Large intestine (tissue), 3 donors: ENCODE measurements at regions not wholly inside any gene's neighbourhood (a gene's known extent, or its start where the extent isn't known, plus 50 kb on each side); places are given as distances from the start of the nearest gene placed in this dataset.

Experiments
- DNase-seq, 2 donors: peaks; one replicate each; pipeline versions ENCODE4 v3.0.0 to v3.0.0-alpha.2; 2013
- H3K27ac ChIP-seq: one replicate; pipeline ENCODE4 v1.5.1; 2013; ENCODE audit warnings: low read length
- H3K27me3 ChIP-seq: 2 replicates; pipeline ENCODE4 v1.6.1; 2013; ENCODE audit warnings: low read length; ENCODE audit not compliant: control insufficient read depth, insufficient read depth
- H3K36me3 ChIP-seq: 2 replicates; pipeline ENCODE4 v1.6.1; 2013; ENCODE audit warnings: low read length; ENCODE audit not compliant: control insufficient read depth, insufficient read depth
- H3K4me1 ChIP-seq: one replicate; pipeline ENCODE4 v1.6.1; 2013; ENCODE audit warnings: low read length; ENCODE audit not compliant: control insufficient read depth, insufficient read depth
- H3K4me3 ChIP-seq: one replicate; pipeline ENCODE4 v1.5.1; 2013; ENCODE audit warnings: low read length
- H3K9me3 ChIP-seq: one replicate; pipeline ENCODE4 v1.6.1; 2013; ENCODE audit warnings: mild to moderate bottlenecking, low read depth, low read length, moderate library complexity; ENCODE audit not compliant: control insufficient read depth
- WGBS: methylation state at CpG from one replicate; pipeline ENCODE4 v1.1.5; 2013; ENCODE audit warnings: low lambda C conversion rate; ENCODE audit not compliant: insufficient coverage; 5-methylcytosine and 5-hydroxymethylcytosine counted together

DNA sequence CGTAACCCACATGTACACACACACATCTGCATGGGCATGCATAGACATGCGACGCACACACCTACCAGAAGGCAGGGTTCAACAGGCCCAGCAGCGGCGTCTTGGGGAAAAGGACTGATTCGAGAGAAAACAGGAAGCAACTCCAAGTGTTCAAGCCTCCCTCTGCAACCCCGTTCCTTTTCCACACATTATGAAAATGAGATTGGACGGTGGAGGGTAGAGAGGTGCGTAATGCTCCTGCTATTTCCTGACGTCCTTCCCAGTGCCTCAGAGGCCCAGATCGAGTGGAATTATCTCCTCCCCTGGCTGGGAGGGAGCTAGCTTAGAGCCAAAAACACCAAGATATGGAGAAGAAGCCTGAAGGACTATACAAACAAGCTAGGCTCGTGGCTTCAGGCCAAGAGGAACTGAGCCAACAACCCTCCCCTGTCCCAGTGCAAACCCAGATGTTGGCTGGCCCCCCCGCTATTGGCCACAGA lies 289.2 kb downstream of the MN1 start:
- Histone ChIP-seq H3K9me3 (no peaks in the 10 kb centered on the region), H3K27ac (peak overlapping the region; percentile 39), H3K4me3 (no peak overlapping the region), H3K4me1 (peaks cover 2% of the 10 kb centered on the region), H3K36me3 (no peaks in the 10 kb centered on the region), H3K27me3 (peaks cover 4% of the 10 kb centered on the region)
- DNase-seq: peak; percentile 39 to 64
- whole genome bisulfite sequencing: no CpG with 5 or more reads among the region's 13 CpGs

DNA sequence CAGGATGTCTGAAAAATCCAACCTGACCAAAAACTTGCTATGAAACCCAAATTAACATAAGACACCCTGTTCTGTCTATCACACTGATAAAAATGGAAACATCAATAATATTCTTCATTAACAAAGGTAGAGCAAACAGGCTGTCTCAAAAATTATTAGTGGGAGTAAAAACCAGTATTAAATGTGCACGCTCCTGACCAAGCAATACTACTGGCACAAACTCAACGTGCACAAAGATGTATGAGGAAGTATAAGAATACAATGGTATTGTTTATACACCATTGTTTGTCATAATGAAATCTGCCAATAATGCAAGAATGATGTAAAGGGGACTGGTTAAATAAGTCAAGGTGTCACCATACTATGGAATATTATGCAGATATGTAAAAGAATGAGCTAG lies 288.5 kb downstream of the MN1 start:
- Histone ChIP-seq H3K9me3 (no peaks in the 10 kb centered on the region), H3K27me3 (peaks cover 4% of the 10 kb centered on the region), H3K27ac (no peak overlapping the region), H3K4me3 (no peak overlapping the region), H3K4me1 (peaks cover 2% of the 10 kb centered on the region), H3K36me3 (no peaks in the 10 kb centered on the region)
- DNase-seq: no peak
- WGBS: 50% methylated on average over 2 of the region's 2 CpGs

DNA sequence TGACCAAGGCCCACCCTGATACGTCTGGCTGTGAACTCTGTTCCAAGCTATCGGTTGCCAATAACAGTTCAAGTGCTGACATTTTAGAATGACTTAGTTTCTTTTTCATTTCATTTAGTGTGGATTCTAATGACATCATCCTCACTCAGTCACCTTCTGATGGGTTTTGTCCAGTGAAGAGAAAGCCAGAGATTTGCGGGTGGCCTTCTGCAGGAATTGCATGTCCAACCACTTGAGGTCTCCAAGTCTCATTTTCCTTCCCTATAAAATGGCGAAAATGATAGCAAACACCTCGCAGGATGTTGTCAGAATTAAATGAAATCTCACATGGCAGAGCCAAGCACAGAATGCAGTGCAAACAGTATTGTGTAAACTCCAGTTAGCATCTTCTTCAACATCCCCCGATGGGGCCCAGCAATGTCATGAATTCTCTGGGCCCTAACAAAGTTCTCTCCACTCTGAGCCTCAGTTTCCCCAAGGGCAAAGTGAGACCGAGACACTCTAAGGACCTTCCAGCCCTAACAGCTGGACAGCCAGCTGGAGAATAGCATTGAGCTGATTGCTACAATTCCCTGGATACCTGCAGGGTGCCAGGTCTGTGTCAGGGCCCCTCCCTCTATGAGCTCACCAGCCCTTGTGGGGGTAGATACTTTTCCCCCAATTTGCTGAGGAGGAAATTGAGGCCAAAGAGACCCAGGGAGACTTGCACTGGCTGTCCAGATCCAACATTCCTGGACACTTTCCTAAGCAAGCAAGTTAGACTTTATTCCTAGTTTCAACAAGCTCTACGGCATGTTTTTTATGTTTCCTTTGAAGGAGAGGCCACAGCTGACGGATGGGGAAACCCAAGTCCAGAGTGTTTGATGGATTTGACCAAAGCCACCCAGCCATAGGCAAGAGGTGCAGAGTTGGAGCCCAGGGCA lies 286.7 kb downstream of the MN1 start:
- peaks cover 2% of the 10 kb centered on the region for H3K4me1 ChIP-seq
- no peak overlapping the region for H3K4me3 ChIP-seq
- H3K36me3 ChIP-seq: no peaks in the 10 kb centered on the region
- no peaks in the 10 kb centered on the region for H3K27me3 ChIP-seq
- DNase-seq: peak in 1 of 2 donors; percentile 28
- no peaks in the 10 kb centered on the region for H3K9me3 ChIP-seq
- 80% methylated on average over 1 of the region's 9 CpGs for WGBS
- H3K27ac ChIP-seq: no peak overlapping the region

DNA sequence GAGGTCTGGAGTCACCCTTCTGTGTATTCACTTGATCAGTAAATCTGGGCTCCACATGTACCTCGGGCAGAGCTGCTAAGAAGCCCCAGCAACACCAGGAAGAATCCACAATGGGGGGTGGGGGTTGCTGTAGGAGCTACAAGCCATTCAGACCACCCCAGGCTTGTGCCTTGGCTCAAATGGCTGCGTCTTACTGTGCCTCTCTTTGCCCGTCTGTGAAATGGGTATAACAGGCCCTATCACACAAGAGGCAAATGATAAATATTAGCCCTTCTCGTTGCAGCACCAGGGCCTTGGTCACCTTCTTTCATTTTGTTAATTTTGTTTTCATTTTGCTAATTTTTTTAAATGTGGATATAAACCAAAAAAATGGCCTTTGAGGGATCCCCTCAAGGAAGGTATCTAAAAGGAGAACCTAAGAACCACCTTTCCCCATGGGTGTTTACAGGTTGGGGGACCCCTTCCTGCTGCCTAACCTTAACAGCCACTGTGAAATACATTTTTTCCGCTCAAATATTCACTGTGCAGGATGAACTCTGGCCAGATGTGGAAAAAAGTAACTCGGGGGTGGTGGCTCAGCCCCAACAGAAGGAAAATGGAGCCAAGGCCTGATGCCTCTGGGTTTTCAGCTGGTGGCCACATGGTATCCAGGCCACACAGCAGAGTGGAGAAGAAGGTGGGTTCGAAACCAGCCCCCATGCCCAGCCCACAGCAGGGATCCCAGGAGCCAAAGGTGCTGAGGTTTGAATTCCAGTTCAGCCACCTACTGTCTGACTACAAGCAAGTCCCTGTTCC lies 284.0 kb downstream of the MN1 start:
- no CpG with 5 or more reads among the region's 7 CpGs for WGBS

DNA sequence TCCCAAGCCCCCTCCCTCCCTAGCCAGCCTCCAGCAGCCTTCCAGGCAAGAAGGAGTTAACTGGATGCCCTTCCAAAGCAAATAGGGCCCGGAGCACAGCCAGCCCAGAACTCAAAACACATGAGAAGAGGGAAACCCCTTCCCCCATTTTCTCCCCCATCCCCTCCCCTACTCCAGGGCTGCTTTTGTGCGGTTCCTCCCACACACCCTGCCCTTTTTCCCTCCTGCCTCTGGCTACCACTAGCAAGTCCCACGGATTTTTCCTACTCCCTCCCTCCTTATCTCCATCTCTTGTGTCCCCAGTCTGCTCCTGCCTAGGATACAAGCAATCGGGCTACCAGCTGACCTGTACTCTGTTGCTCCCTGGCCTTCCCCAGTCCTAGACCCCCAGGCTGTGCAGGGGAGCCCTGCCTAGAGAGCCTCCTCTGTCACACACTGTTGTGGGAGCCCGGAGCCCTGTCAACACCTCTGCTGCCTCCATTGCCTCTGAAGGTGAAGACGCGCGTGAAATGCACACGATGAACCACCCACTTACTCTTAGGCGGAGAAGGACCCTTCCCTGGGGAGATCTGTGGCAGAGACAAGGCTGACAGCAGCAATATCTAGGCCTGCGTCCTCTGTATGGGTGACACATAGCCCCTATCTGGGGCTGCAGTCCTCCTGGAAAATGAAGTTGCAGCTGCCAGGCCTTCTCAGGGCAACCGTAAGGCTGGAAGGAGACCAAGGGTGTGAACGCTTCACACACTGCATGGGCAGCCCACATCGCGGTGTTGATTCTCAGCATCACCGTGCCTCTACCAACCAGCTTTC lies 282.8 kb downstream of the MN1 start:
- H3K4me3 ChIP-seq: no peak overlapping the region
- DNase-seq: no peak
- H3K27ac ChIP-seq: no peak overlapping the region
- WGBS: 33% methylated on average over 1 of the region's 16 CpGs
- no peaks in the 10 kb centered on the region for H3K27me3 ChIP-seq
- no peaks in the 10 kb centered on the region for H3K36me3 ChIP-seq
- H3K9me3 ChIP-seq: no peaks in the 10 kb centered on the region
- no peaks in the 10 kb centered on the region for H3K4me1 ChIP-seq

More for the DNA sequence above, 284.0 kb downstream of the MN1 start:
- H3K36me3 ChIP-seq: no peaks in the 10 kb centered on the region
- no peaks in the 10 kb centered on the region for H3K27me3 ChIP-seq
- DNase-seq: no peak
- no peak overlapping the region for H3K27ac ChIP-seq
- no peaks in the 10 kb centered on the region for H3K4me1 ChIP-seq
- H3K9me3 ChIP-seq: no peaks in the 10 kb centered on the region
- no peak overlapping the region for H3K4me3 ChIP-seq

DNA sequence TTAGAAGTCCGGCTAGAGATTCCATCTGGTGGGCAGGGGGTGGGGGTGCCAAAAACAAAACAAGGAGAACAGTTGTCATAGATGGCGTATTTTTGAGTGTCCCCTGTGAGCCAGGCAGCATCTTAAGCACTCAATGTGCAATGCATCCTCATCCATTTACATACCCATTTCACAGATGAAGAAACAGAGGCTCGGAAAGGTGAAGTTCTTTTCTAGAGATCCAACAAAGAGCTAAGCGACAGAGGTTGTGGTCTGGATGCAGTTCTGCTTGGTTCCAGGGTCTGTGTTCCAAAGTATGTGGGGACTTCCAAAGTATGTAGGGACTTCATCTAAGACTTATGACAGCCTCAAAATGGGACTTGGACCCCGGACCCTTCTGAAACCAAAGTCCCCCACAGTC lies 277.8 kb downstream of the MN1 start:
- Histone ChIP-seq H3K4me3 (no peak overlapping the region), H3K36me3 (no peaks in the 10 kb centered on the region), H3K27me3 (no peaks in the 10 kb centered on the region), H3K27ac (no peak overlapping the region), H3K4me1 (no peaks in the 10 kb centered on the region), H3K9me3 (no peaks in the 10 kb centered on the region)
- DNase-seq: no peak
- no CpG with 5 or more reads among the region's 5 CpGs for whole genome bisulfite sequencing

DNA sequence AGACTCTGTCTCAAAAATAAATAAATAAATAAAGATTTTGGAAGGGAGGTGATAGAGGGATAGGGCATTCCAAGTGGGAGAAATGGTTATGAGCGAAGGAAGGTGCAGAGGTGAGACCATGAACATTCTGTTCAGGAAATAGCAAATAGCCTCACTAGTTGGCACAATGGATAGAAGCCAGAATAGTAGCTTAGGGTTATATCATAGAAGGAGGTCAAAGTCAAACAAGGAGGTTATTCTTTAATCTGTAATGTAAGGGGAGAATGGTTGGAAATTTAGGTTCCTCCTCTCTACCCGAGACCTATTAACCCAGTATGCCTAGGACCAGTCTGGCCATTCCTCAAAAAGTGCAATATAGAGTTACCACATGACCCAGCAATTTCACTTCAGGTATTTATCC lies 275.8 kb downstream of the MN1 start:
- no peaks in the 10 kb centered on the region for H3K27me3 ChIP-seq
- no peaks in the 10 kb centered on the region for H3K36me3 ChIP-seq
- H3K27ac ChIP-seq: no peak overlapping the region
- WGBS: 100% methylated on average over 1 of the region's 2 CpGs
- H3K9me3 ChIP-seq: no peaks in the 10 kb centered on the region
- DNase-seq: no peak
- H3K4me3 ChIP-seq: no peak overlapping the region
- H3K4me1 ChIP-seq: no peaks in the 10 kb centered on the region

DNA sequence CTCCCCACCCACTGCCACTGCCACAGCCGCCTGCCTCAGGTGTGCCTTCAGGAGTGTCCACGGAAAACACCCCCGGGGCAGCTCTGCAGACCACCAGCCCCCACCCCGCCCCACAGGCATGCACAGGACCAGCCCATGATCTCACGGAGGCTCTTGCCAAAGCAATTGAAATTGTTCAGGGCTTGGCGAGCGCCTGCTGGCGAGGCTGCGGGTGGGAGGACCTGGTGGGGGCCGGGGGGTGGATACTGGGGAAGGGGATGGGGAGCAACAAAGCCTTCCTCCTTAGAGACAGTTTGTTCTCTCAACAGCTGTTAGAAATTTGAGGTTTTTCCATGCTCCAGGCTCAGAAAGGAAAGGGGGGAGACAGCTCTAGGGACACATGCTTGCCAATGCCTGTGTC lies 274.7 kb downstream of the MN1 start:
- Histone ChIP-seq H3K9me3 (no peaks in the 10 kb centered on the region), H3K36me3 (no peaks in the 10 kb centered on the region), H3K4me1 (no peaks in the 10 kb centered on the region), H3K27me3 (no peaks in the 10 kb centered on the region), H3K27ac (no peak overlapping the region), H3K4me3 (no peak overlapping the region)
- no peak for DNase-seq
- no CpG with 5 or more reads among the region's 10 CpGs for WGBS

DNA sequence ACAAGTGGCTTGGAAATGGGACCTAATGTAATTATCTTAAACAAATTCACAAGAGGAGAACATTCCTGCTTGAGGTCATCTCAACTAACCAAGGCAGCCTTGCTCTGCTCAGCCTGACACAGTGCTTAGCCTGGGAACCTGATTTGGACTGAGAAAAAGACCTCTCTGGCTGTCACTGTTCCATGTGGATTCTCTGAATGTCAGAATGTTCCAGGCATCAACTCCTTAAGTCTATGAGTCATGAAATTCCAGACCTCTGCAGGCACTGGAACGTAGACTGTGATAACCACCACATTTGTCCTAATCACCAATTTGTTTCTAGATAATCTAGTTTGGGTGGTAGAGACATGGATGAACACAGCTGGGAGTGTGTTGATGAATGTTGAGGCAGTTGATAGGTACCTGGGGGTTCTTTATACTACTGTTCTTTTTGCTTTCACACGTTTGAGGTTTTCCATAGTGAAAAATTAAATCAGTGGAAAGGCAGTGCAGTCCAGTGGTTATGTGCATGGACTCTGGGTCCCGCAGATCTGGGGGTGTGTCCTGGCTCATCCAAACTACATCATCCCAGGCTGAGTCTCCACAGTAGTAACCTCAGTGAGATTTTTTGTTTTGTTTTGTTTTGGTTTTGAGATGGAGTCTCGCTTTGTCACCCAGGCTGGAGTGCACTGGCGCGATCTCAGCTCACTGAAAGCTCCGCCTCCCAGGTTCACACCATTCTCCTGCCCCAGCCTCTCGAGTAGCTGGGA lies 269.6 kb downstream of the MN1 start:
- Histone ChIP-seq H3K4me1 (peaks cover 4% of the 10 kb centered on the region), H3K27me3 (no peaks in the 10 kb centered on the region), H3K4me3 (no peak overlapping the region), H3K9me3 (no peaks in the 10 kb centered on the region), H3K36me3 (no peaks in the 10 kb centered on the region), H3K27ac (no peak overlapping the region)
- no CpG with 5 or more reads among the region's 8 CpGs for WGBS
- DNase-seq: peak in 1 of 2 donors; percentile 25
